Retinal pigment epithelial cell (primary cell): ENCODE measurements at regions not wholly inside any gene's neighbourhood (a gene's known extent, or its start where the extent isn't known, plus 50 kb on each side); places are given as distances from the start of the nearest gene placed in this dataset.

Experiments used
- DNase-seq: peaks from one replicate; pipeline ENCODE4 v3.0.0-alpha.2; 2010; ENCODE audit warnings: low read depth
- H3K4me3 ChIP-seq: 2 replicates; pipeline ENCODE4 v1.5.1; 2011; ENCODE audit warnings: mild to moderate bottlenecking, low read length, control low read depth, moderate library complexity
- CTCF ChIP-seq: conservative IDR thresholded peaks from 2 replicates; pipeline ENCODE4 v1.5.1; 2011; ENCODE audit warnings: low read depth, low read length, control low read depth, inconsistent platforms

DNA sequence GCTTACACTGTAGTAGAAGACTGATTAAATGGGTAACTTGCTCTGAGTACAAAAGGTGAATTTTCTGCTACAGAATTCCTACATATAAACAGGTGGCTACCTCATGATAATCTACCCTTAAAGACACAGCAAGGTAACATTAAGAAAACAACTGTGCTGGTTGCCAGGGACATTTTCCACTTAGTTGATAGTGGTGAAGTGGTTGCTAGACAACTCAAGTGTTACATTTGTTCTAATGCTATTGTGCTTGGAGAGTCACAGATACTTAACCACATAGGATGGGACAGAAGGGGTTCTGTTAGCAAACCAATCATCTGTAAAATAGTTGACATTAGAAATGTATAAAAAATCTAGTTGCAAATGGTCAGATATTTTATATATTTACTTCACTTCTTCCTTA, 870.3 kb upstream of the SEL1L start:
- DNase-seq, result no peak
- H3K4me3 ChIP-seq, result no peak overlapping the region
- TF ChIP-seq CTCF, result no peak

GRCh38 chr14:82410064-82410463, 876.4 kb upstream of the SEL1L start:
- TF ChIP-seq CTCF, result no peak
- no peak overlapping the region for H3K4me3 ChIP-seq
- no peak for DNase-seq

DNA sequence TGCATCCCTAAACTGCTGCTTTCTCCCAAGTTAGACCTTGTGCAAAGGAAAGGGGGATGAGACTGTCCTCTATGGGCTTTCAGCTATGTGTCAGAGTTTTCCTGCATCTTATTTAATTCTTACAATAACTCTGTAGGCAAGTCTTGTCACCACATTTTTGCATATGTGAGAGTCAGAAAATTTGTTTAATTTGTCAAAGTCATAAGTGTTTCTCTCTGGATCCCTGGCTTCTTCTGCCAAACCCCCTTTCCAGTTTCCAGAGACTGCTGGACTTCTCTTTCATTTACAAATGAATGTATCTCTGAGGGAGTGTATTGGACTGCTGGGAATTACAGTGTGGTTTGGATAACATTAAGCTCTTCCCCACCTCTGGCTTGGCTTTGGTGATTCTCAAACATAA, 877.6 kb upstream of the SEL1L start:
- no peak for DNase-seq
- TF ChIP-seq CTCF, result no peak
- H3K4me3 ChIP-seq, result no peak overlapping the region

DNA sequence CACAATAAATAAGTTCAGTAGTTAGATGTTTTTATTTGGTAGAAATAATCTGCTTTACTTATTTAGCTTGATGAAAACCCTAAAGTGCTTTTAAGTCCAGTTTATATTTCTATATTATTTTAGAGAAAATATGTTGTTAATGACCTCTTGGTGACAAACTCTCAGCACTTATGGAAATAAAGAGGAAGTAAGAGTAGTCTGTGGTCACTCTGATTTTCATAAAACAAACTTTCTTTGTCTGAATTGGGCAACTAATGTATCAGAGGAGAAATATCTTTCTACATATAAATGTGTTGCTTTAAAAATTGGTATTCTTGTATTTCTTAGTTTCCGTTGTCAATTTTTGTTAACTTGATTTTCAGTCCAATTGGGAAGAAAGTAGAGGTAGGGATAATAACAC, 878.9 kb upstream of the SEL1L start:
- no peak for TF ChIP-seq CTCF
- H3K4me3 ChIP-seq, result no peak overlapping the region
- DNase-seq, result no peak

GRCh38 chr14:82414853-82415539, 881.3 kb upstream of the SEL1L start:
- no peak for TF ChIP-seq CTCF

DNA sequence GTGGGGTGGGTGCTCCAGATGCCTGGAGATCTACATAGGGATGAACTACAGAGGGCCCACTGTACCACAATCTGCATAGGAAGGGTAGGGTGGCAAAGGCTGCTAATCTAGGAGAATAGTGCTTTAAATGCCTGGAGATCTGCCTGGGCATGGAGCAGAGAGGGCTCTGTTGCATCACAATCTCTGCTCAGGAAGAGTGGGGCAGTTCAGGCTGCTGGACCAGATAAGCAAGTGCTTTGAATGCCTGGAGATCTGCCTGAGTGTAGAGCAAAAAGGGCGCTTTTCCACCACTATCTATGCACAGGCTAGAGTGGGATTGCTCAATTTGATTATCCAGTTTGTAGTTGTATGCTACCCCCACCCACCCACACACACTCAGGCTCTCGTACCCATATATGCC, 886.3 kb upstream of the SEL1L start:
- no peak for DNase-seq
- H3K4me3 ChIP-seq, result no peak overlapping the region
- no peak for TF ChIP-seq CTCF

More at GRCh38 chr14:82414853-82415539, 881.3 kb upstream of the SEL1L start:
- no peak for DNase-seq
- no peak overlapping the region for H3K4me3 ChIP-seq

- no peak overlapping the region for H3K4me3 ChIP-seq
- no peak for DNase-seq
- TF ChIP-seq CTCF, result no peak
Measured at GRCh38 chr14:82420871-82421270, 887.2 kb upstream of the SEL1L start.
